A549 (cell line): ENCODE measurements at regions not wholly inside any gene's neighbourhood (a gene's known extent, or its start where the extent isn't known, plus 50 kb on each side); places are given as distances from the start of the nearest gene placed in this dataset.

Source experiments
- ATAC-seq, 2 experiments: fragments of 200-7000 bp in 1 of 2; fragments of >200 bp in 1 of 2; cut with Nextera tagmentation in 1 of 2; cut with Tn5 transposase in 1 of 2; 3 replicates each; pipeline versions ENCODE4 v1.8.0 to v1.9.1; 2018 to 2020; ENCODE audit warnings: mild to moderate bottlenecking in 1 of 2, moderate library complexity in 1 of 2
- CTCF ChIA-PET: fragments of 300-600 bp; sonication (Branson Sonifier 250); formaldehyde crosslinking; extraction: SDS; loops from one replicate; lab custom pipeline; 2021; ENCODE audit warnings: antibody characterized with exemption, inconsistent platforms; lab: Yijun Ruan, JAX
- POLR2A ChIA-PET: fragments of 350-600 bp; formaldehyde crosslinking; extraction: SDS; loops from one replicate; lab custom pipeline; 2021; ENCODE audit warnings: antibody characterized with exemption, inconsistent platforms; lab: Yijun Ruan, JAX
- DNase-seq, 2 experiments: peaks; one replicate each; pipeline versions ENCODE4 v3.0.0 to v3.0.0-alpha.2; 2011 to 2016; ENCODE audit warnings: low read depth in 1 of 2, low spot score in 1 of 2
- FAIRE-seq: peaks from 2 replicates; lab custom pipeline; 2011; peaks lifted over from hg19 to GRCh38; lab: Jason Lieb, UNC
- H3K27ac ChIP-seq, 2 experiments: fragments of >200 bp; sonication (Bioruptor Twin); formaldehyde crosslinking; 3 replicates each; pipeline ENCODE4 v1.5.1; 2016 to 2017
- H3K4me1 ChIP-seq: fragments of >200 bp; sonication (Bioruptor Twin); formaldehyde crosslinking; 3 replicates; pipeline ENCODE4 v1.6.1; 2016
- H3K4me2 ChIP-seq: fragments of >200 bp; sonication (Bioruptor Twin); formaldehyde crosslinking; 3 replicates; pipeline ENCODE4 v1.6.1; 2016
- H3K4me3 ChIP-seq: fragments of >200 bp; sonication (Bioruptor Twin); formaldehyde crosslinking; 3 replicates; pipeline ENCODE4 v1.5.1; 2016
- H3K9me3 ChIP-seq: fragments of >200 bp; sonication (Bioruptor Twin); formaldehyde crosslinking; 3 replicates; pipeline ENCODE4 v1.6.1; 2016
- CBX8 ChIP-seq: fragments of 200-600 bp; sonication (generic); IDR thresholded peaks from 2 replicates; pipeline ENCODE4 v1.6.1; 2016
- CEBPB ChIP-seq, 2 experiments: fragments of >200 bp in 1 of 2; sonication (Bioruptor Twin) in 1 of 2; formaldehyde crosslinking in 1 of 2; IDR thresholded peaks; 2 replicates each; pipeline ENCODE4 v1.6.1; 2012 to 2016
- EHF ChIP-seq: fragments of 250-450 bp; sonication (Bioruptor Pico); IDR thresholded peaks from 2 replicates; pipeline ENCODE4 v1.5.0; 2020; ENCODE audit warnings: mild to moderate bottlenecking
- ELK1 ChIP-seq: fragments of 150-350 bp; IDR thresholded peaks from 2 replicates; pipeline ENCODE4 v1.6.1; 2014; ENCODE audit warnings: low read depth, mild to moderate bottlenecking, low read length
- ESRRA ChIP-seq: fragments of 150-350 bp; IDR thresholded peaks from 2 replicates; pipeline ENCODE4 v1.6.1; 2014; ENCODE audit warnings: mild to moderate bottlenecking, low read length, borderline replicate concordance
- GATA3 ChIP-seq: IDR thresholded peaks from 2 replicates; pipeline ENCODE4 v1.6.1; 2012; ENCODE audit warnings: borderline replicate concordance
- HOXA7 ChIP-seq: fragments of 250-450 bp; sonication (Bioruptor Pico); IDR thresholded peaks from 2 replicates; pipeline ENCODE4 v1.5.0; 2020; ENCODE audit warnings: mild to moderate bottlenecking, moderate library complexity
- HOXB13 ChIP-seq: fragments of 250-450 bp; sonication (Bioruptor Pico); IDR thresholded peaks from 2 replicates; pipeline ENCODE4 v1.5.0; 2020; ENCODE audit warnings: low read depth, mild to moderate bottlenecking, moderate library complexity
- HOXB5 ChIP-seq: fragments of 250-450 bp; sonication (Bioruptor Pico); IDR thresholded peaks from 2 replicates; pipeline ENCODE4 v1.5.0; 2020; ENCODE audit warnings: mild to moderate bottlenecking, moderate library complexity
- JUNB ChIP-seq: fragments of >200 bp; sonication (Bioruptor Twin); formaldehyde crosslinking; IDR thresholded peaks from 2 replicates; pipeline ENCODE4 v1.6.1; 2016
- MAFK ChIP-seq: fragments of 450-650 bp; IDR thresholded peaks from 2 replicates; pipeline ENCODE4 v1.6.1; 2014; ENCODE audit not compliant: partially characterized antibody
- MYC ChIP-seq: IDR thresholded peaks from 2 replicates; pipeline ENCODE4 v1.6.1; 2012; ENCODE audit warnings: mild to moderate bottlenecking, inconsistent platforms, low read length, improper control_type of control experiment, borderline replicate concordance
- NPAS2 ChIP-seq: fragments of 250-450 bp; sonication (Bioruptor Pico); IDR thresholded peaks from 2 replicates; pipeline ENCODE4 v1.8.0; 2022; ENCODE audit warnings: mild to moderate bottlenecking, moderate library complexity, borderline replicate concordance
- PBX3 ChIP-seq: IDR thresholded peaks from 2 replicates; pipeline ENCODE4 v1.6.1; 2012
- POLR2A ChIP-seq: IDR thresholded peaks from 2 replicates; pipeline ENCODE4 v1.6.1; 2012; ENCODE audit warnings: mild to moderate bottlenecking, low read length
- SREBF2 ChIP-seq: fragments of 450-650 bp; IDR thresholded peaks from 2 replicates; pipeline ENCODE4 v1.6.1; 2014; ENCODE audit warnings: mild to moderate bottlenecking, moderate library complexity
- TP53 ChIP-seq: fragments of 250-450 bp; sonication (Bioruptor Pico); IDR thresholded peaks from 2 replicates; pipeline ENCODE4 v1.5.0; 2021; ENCODE audit warnings: mild to moderate bottlenecking, moderate library complexity
- ZC3H11A ChIP-seq: fragments of 450-650 bp; IDR thresholded peaks from 2 replicates; pipeline ENCODE4 v1.6.1; 2014; ENCODE audit warnings: antibody characterized with exemption, mild to moderate bottlenecking
- ZNF302 ChIP-seq: fragments of 250-450 bp; sonication (Bioruptor Pico); IDR thresholded peaks from 2 replicates; pipeline ENCODE4 v1.9.0; 2021; ENCODE audit warnings: inconsistent platforms, mild to moderate bottlenecking, moderate library complexity
- WGBS: methylation state at CpG from one replicate; pipeline ENCODE4 v1.1.6; 2017; ENCODE audit errors: missing lambda C conversion rate; 5-methylcytosine and 5-hydroxymethylcytosine counted together
- TF ChIP-seq, protein P1 (sequence below): fragments of 250-450 bp; sonication (Bioruptor Pico); IDR thresholded peaks from 2 replicates; pipeline ENCODE4 v1.5.0; 2020; ENCODE audit warnings: low read depth, mild to moderate bottlenecking, moderate library complexity
- TF ChIP-seq, protein P2 (sequence below): IDR thresholded peaks from 2 replicates; pipeline ENCODE4 v1.6.1; 2012; ENCODE audit warnings: low read depth, borderline replicate concordance
- TF ChIP-seq, protein P3 (sequence below): fragments of >200 bp; sonication (Bioruptor Twin); formaldehyde crosslinking; IDR thresholded peaks from 2 replicates; pipeline ENCODE4 v1.6.1; 2016

DNA sequence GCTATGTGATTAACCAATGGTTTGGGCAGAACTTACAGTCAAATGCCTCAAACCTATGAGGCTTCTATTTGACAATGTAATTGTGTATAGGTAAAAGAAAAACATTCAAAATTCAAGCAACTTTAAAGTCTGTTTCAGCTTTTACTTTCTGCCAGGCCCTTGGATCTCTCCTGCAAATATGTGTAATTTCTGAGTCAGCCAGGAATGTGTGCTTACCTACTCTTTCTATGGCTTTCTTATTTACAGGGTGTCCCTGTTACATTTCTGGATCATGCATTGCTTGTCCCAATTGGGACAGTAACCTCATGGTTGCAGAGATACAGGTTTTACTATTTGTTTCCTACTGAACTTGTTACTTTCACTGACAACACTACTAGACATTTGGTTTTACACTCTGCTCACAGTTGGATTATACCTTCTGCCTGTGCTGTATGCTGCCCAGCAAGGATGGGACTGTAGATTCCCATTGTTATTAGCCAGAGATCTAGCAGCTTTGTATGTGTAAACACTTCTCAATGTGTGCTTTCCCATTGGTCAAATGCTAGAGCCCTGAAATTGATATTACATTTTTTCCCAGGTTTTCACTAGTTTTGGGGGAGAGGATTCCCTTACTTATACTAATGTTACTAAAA lies 355.3 kb downstream of the ARL4A start (continued):
- TF ChIP-seq, protein P1, sequence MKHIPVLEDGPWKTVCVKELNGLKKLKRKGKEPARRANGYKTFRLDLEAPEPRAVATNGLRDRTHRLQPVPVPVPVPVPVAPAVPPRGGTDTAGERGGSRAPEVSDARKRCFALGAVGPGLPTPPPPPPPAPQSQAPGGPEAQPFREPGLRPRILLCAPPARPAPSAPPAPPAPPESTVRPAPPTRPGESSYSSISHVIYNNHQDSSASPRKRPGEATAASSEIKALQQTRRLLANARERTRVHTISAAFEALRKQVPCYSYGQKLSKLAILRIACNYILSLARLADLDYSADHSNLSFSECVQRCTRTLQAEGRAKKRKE, result no peak

GRCh38 chr7:13044309-13044708 lies 356.9 kb downstream of the ARL4A start:
- POLR2A ChIA-PET, result no interaction called here
- Histone ChIP-seq H3K27ac (peak overlapping the region; percentile 45 to 73; a peak in 5 of 6 replicates), H3K4me3 (no peak overlapping the region)
- DNase-seq (peak in 1 of 2 experiments; percentile 60), ATAC-seq (peak in 1 of 2 experiments; percentile 47; a peak in 3 of 6 replicates)
- TF ChIP-seq SREBF2 (no peak), HOXA7 (CRISPR knock-in tag) (no peak), ZNF302 (CRISPR knock-in tag) (no peak), TP53 (CRISPR knock-in tag) (no peak), ELK1 (no peak), HOXB5 (CRISPR knock-in tag) (no peak), CBX8 (no peak), NPAS2 (CRISPR knock-in tag) (no peak), HOXB13 (CRISPR knock-in tag) (no peak), EHF (CRISPR knock-in tag) (no peak), PBX3 (no peak)
- TF ChIP-seq, all 56 proteins: peak for 0
- H3K4me2 ChIP-seq, result peak overlapping the region; percentile 28
- peaks cover 60% of the 10 kb centered on the region for H3K4me1 ChIP-seq
- no peaks in the 10 kb centered on the region for H3K9me3 ChIP-seq
- peak; percentile 74 for FAIRE-seq
- WGBS, result 27% methylated on average over 2 of the region's 2 CpGs
- CTCF ChIA-PET, result interaction anchor here (1.4 kb wide), 1 partner anchor 358 kb away, joined by 4 read pairs; no protein-coding TSS in a partner anchor

GRCh38 chr7:13047061-13047460 lies 359.6 kb downstream of the ARL4A start:
- FAIRE-seq (no peak), ATAC-seq (0 out of 6 replicates have a peak, but pooled peaks of 1 of the 2 experiments have one; percentile 26), DNase-seq (no peak)
- Histone ChIP-seq H3K4me2 (peak overlapping the region; percentile 17), H3K4me3 (no peak overlapping the region), H3K4me1 (peaks cover 72% of the 10 kb centered on the region), H3K9me3 (no peaks in the 10 kb centered on the region), H3K27ac (peak overlapping the region in 1 of 2 experiments; percentile 58; a peak in 3 of 6 replicates)
- TF ChIP-seq GATA3 (no peak), ESRRA (no peak), ELK1 (no peak), MYC (no peak), JUNB (no peak), HOXB5 (CRISPR knock-in tag) (no peak), POLR2A (no peak), ZNF302 (CRISPR knock-in tag) (no peak), ZC3H11A (no peak), MAFK (no peak), CEBPB (IDR thresholded peaks at IDR 0.05) (no peak)
- TF ChIP-seq, protein P2, sequence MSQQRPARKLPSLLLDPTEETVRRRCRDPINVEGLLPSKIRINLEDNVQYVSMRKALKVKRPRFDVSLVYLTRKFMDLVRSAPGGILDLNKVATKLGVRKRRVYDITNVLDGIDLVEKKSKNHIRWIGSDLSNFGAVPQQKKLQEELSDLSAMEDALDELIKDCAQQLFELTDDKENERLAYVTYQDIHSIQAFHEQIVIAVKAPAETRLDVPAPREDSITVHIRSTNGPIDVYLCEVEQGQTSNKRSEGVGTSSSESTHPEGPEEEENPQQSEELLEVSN, result no peak
- TF ChIP-seq, protein P1, result no peak
- TF ChIP-seq, protein P3, sequence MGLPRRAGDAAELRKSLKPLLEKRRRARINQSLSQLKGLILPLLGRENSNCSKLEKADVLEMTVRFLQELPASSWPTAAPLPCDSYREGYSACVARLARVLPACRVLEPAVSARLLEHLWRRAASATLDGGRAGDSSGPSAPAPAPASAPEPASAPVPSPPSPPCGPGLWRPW, result no peak
- POLR2A ChIA-PET, result no interaction called here
- WGBS, result 70% methylated on average over 4 of the region's 4 CpGs
- CTCF ChIA-PET, result interaction anchor here (0.7 to 4.7 kb wide), 3 partner anchors 71 to 361 kb away, joined by 3 to 25 read pairs (median 3); partner anchors contain the start of gene ARL4A
